Stimulated activated CD8-positive, alpha-beta memory T cell treated with anti-CD3 and anti-CD28 coated beads, Interleukin-7, amount 100 ng/mL, for 48 hours (primary cell): ENCODE measurements at regions not wholly inside any gene's neighbourhood (a gene's known extent, or its start where the extent isn't known, plus 50 kb on each side); places are given as distances from the start of the nearest gene placed in this dataset.
"Not testable (repeated sequence)": the region's sequence is repeated elsewhere in the genome, so short reads cannot be mapped to it uniquely, and the experiment has no call there.

ENCODE experiments used
- DNase-seq, 2 donors: peaks; one replicate each; pipeline ENCODE4 v3.0.0-alpha.2; 2020; ENCODE audit warnings: low read depth in 1 of 2; ENCODE audit errors: extremely low read depth in 1 of 2

DNA sequence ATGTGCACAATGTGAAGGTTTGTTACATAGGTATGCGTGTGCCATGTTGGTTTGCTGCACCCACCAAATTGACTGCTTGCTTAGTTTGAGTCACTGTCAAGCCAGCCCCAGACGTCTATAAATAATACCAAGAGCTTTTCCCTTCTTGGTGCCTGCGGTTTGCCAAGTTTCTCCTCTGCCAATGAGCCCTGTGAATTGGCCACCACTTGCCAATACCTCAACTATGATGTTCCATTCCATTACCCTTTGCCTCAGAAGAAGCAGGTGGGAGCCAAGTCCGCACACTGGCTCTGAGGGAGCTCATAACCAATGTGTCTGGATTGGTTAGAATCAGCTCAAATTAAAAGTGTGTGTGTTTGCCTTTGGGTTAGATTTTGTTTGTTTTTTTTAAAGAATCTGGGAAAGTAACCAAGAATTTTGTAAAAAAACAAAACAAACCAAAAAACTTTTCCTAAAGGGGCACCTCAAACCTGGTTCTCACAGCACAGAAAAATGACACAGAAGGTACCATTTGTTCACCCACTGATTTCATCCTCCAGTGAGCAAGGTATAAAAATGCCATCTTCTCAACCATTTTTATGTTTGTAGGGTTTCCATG, 209.3 kb upstream of the PRNP start:
- no peak for DNase-seq

DNA sequence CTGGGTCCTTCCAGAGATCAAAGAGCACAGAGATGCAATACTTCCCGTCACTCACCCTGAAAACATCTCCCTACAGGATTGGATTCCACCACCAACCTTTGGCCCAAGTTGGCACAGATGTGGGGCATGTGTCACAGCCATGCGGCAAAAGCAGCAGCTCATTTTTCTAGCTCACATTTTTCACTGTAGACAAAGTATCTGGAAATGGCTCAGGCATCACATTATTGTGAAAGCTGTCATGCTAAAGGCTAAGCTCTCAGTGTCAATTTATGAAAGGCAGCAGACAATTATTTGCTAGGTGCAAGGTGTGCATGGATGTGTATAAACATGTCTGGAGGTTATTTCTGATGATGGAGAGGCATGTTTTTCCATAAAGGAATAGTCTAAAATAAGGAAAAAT, 213.3 kb upstream of the PRNP start:
- DNase-seq: no peak

DNA sequence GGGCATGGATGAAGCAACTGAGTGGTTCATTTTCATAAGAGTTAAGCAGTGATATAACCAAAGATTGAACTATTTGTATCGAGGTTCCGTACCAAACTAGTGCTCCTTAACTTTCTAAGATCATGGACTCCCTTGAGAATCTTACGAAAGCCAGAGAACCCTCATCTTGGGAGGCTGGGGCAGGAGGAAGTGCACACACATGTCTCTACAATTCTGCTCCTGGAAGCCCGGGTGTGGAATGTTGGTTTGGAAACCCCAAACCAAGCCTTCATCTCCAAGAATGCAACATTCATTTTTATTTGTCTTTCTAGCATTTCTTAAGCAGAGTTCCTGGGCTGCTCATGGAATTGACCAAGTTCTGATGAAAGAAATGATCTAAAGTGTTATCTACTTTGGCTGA, 215.0 kb upstream of the PRNP start:
- no peak for DNase-seq

DNA sequence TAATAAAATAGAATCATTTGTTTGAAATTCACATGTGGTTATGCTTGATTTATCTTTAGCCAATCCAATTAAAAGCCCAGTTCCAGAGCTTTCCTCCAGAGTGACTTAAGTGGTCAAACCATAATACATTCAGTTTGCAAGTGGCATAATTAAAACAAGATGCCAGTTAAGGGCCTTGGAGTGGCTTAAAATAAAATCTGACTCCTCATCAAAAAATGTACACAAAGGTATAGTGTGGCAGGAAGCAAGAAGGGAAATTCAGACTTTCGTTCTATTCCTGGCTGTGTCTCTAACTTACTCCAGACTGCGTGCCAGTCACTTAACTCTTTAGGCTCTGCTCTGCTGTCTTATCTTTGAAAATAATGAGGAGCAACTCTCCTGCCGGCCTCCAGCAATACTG, 215.9 kb upstream of the PRNP start:
- no peak for DNase-seq

DNA sequence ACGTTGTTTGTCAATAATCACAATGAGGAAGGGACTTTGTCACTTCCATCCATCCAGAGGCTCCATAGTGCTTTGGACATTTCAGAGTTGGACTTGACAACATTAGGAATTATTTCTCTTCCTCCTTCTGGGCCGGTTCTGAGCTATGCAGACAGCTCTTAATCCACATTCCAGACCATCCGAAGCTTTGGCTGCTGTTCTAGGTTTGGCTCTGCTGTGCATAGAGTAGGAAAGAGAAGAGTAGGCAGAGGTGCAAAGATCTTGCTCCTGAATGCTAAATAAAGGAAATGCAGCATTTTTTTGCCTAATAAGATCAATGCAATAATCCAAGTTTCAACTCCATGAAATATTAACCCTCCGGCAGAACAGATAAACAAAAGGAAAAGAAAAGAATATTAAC, 216.3 kb upstream of the PRNP start:
- no peak for DNase-seq

DNA sequence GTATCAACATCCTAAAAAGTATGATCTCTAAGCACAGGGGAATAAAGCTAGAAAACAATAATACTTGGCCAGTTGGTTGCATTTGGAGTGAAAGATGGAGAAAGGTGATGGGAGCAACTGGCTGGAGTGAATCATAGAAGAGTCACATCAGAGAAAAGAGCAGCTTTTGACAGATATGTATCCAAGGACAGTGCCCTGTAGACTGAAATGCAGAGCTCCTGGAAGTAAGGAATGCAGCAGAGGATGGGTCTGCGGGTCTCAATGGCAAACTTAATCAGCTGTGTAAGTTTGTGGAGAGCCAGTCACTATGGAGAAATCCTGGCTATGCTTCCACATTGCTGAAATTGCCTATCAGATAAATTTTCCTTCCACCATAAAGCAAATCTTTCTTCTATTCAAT, 218.1 kb upstream of the PRNP start:
- DNase-seq: no peak

DNA sequence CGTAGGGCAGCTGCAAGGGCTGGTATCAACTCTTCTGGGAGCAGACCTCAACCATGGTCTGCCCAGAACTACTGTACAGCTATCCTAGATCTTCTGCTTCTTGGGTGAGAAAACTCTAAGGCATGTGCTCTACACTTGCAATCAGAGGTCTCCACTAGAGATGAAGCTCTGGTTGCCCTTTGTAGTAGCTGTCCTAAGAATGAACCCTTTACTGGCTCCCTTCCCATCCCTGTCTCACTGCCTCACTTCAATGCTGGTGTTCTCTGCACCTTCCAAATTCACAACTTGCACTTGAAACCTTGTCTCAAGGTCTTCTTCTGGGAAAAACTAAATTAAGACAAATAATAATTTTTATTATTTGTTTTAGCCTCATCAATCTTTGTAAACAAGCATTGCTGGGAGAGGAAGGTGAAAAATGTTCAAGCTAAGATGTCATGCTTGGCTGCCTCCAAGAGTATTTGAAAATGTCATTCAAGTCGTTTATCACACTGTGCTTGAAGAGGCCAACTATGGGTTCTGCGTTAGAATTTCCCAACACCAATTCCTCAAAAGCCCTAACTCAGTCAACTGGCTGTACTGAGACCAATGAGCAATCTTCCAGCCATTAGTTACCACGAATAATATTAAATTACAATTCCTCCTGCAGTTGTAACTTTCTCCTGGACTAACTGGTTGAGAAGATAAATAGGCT, 216.9 kb upstream of the ADRA1D start:
- no peak for DNase-seq

DNA sequence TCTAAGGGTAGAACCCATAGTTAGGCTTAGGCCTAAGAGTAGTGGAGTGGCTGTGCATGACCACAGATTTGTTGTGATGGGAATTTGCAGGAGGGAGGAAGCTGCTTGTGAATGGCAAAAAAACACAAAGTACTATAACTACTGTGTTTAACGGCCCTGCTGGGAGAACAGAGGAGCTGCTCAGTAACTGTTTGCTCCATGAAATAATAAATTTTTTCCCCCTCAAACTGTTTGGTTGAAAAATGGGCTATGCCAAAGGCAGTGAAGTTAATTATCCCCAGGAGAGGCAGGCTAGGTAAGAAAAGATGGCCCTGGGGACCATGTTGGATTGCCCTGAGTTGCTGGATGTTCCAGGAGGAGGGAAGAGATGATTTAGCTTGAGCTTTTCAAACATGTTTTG, 216.1 kb upstream of the ADRA1D start:
- DNase-seq: no peak

DNA sequence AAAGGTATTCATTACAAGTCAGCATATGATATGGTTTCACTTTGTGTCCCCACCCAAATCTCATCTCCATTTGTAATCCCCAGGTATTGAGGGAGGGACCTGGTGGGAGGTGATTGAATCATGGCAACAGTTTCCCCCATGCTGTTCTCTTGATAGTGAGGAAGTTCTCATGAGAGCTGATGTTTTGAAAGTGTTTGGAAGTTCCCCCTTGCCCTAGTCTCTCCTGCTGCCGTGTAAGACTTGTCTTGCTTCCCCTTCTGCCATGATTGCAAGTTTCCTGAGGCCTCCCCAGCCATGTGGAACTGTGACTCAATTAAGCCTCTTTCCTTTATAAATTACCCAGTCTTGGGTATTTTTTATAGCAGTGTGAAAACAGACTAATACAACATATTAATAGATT, 213.7 kb upstream of the ADRA1D start:
- DNase-seq: not testable (repeated sequence)

DNA sequence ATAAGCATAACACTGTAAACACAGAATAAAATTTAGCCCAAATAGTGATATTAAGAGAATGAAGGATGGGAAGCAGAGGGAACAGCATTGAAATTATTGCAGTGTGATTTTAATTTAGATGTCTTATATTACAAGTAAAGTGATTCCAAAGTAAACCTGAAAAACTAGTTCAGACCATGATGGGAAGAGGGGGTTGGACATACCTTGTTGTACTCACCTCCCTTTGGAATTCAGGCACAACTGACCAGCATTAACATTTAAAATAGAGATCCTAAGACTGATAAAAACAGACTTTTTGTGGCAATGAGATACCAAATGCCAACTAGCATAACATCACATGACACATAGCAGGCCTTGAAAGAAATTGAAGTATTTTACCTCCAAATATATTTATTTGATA, 210.0 kb upstream of the ADRA1D start:
- DNase-seq: no peak

DNA sequence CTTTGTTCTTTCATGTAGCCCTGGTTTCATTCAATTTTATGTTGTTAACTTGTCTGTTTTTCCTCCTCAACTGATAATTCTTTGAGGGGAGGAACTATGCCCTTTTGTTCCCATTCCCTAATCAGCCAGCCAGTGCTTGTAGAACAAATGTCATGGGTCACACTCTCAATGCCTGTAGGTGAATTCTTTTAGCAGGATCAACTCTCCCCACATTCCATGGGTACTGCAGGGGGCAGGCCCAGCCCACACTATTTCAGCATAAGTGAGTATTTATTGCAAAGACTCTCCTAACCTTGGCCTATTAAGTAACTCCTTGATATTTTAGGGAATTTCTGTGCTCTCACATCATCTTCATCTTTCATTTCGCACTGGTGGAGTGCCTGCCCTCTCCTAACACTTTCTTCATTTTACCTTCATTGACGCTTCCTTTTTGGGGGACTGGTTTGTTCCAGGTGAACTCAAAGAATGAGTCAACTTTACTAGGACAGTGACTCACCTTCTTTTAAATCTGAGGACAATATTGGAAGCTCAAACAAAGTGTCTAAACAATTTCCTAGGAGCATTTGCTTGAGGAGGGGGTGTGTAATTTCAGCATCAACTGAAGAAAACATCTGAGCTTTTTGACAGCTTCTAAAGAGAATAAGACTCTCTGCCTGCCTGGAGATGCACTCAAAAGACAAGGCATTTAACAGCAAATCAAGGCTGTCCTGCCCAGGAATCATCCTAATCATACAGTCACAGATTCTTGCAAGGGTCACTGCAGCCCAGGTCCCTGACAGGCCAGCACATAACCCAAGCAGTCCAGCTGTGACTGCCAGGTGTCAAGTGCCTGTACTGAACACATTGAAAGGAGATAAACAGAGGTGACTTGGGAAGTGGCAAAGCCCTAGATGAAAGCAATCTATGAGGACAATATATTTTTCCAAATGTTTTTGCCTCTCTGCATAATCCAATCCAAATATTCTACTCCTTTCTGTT, 208.8 kb upstream of the ADRA1D start:
- no peak for DNase-seq

DNA sequence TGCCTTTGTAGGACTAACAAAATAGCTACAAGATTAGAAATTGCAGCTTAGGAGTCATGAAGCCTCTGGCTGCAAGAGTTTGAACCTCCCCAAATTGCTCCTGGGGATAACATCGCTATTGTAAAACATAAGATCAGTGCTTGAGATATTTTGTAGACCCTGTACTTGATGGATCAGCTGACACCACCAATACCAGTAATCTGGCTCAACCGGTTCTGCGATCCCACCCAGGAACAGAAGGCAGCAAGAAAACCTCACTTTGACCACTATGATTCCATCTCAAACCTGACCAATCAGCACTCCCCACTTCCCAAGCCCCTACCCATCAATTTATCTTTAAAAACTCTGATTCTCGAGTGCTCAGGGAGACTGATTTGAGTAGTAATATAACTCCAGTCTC, 206.9 kb upstream of the ADRA1D start:
- DNase-seq: no peak

DNA sequence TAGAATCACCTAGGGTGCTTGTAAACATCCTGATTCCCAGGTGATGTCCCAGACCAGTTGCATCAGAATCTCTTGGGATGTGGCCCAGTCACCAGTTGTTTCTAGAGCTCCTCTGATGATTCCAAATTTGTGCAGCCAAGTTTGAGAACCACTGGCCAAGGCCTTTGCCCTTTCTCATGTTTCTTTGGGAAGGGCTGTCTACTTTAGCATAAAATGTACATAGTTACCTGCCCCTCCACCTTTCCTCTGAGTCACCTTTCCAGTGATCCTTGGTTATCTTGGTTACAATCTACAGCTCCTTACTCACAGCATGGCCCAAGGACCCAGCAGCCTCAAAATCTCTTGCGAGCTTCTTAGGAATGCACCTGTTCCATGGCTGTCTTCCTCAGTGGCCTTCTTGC, 206.2 kb upstream of the ADRA1D start:
- DNase-seq: no peak

DNA sequence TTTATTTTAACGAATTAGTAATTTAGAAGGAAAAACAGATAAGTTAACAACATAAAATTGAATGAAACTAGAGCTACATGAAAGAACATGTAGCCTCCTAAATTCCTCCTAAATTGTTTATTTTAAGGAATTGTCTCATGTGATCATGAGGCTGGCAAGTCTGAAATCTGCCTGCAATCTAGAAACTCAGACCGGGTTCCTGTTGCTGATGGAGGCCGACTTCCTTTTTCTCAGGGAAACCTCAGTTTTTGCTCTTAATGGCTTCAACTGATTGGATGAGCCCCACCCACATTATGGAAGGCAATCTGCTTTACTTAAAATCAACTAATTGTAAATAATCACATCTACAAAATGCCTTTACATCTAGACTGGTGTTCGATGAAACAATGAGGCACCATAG, 205.0 kb upstream of the ADRA1D start:
- no peak for DNase-seq

DNA sequence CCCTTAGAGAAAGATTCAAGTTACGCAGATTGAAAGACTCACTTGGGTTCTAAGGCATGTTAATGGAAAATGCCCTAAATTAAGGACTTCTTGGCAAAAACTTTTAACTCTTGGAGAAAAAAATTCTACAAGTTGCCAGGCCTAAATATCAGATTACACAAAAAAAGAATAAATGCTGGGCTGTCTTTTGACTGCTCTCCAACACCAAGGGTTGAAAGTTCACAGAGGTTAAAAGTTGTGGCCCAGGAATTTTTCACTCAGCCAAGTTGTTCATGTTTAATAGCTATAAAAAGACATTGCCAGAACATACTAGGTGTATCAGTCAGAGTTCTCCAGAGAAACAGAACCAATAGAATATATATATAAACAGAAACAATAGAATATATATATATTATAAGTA, 204.3 kb upstream of the ADRA1D start:
- DNase-seq: no peak

DNA sequence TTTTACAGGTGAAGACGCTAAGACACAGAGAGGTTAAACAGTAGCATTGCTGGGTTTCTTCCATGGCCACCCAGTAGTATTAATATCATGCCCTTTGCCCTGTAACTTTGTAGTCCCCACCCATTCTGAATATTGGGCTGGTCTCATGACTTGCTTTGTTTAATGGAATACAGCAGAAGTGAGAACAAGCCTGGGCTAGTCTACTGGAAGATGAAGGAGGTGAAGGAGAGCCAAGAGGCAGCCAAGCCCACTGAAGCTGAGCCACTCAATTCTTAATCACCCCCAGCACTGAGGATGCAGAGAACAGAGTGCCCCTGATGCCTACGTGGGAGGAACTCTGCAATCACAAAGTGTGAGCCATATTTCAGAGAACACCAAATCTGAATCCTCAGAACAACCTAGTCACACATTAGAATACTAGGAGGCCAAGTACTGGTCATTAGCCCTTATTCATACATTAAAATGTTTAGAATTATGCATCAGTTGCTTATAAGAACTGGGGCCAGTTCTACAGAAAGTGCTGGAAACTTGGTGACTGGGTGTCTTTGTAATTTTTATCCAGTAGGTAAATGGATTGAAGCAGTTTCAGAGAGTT, 202.5 kb upstream of the ADRA1D start:
- DNase-seq: no peak

DNA sequence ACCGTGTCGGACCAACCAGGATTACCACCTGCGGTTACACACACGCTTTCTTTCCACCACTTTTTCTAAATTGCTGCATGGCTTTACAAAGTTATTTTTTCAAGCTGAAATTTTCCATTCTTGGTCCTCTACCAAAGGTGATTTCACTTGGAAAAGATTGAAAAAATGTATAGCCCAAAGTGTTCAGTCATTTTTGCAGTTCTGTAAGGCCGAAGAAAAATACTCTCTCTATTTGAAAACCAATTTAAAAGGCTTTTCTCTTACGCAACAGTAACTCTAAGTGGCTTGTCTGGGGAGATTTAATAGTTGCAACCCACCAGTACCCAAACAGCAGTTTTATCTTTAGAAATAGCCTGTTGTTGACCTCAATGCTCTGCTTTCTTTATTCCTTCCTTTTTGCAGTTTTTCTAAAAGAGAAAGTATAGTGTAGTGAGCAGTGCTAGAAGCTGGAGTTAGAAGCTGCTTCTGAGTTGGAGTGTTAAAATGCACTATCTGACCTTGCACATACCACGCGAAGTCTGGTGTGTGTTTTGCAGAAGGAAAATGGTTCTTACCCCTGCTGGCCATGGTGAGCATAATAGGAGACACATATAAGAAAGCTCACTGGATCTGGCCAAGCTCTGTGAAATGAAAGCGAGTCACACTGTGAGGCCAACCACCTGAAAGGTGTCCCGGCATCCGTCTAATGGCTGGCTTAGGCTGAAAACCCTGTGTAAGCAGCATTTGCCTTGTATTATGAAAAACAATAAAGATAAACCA, 201.0 kb upstream of the ADRA1D start:
- DNase-seq: no peak

DNA sequence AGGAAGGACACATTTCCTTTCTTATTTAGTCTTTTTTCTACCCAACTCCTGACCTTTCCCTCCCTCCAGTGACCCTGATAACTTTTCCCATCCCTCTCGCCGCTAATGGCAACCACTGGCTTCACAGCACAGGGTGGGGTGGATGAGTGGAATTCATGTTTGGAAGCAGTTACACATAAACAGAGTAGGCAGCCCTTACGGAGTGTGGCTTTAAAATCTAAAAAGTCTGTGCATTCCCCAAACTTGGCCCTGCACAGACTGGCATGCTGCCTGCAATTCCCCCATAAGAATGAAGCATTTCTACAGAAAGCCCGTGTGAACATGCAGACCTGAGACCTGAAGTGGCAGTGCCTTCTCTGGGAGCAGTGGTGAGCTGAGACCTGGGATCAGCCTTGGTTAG, 196.7 kb upstream of the ADRA1D start:
- DNase-seq: no peak

DNA sequence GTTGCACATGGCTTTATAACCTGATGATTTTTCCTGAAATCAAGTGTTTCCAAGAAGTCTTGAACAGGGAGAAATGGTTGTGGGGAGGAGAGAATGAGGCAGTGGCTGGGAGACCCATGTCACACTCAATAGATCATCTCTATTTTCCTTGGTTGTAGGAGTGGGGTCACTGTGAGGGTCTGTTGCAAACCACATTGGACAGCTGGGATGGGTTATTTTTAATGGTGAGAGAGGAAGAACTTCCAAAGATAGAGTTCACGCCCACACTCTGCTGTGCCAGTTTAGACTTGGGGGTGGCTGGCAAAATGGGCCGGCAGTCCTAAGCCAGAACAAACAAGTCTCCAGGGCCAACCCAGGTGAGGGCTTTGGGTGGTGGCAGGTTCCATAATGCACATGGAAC, 196.2 kb upstream of the ADRA1D start:
- no peak for DNase-seq

DNA sequence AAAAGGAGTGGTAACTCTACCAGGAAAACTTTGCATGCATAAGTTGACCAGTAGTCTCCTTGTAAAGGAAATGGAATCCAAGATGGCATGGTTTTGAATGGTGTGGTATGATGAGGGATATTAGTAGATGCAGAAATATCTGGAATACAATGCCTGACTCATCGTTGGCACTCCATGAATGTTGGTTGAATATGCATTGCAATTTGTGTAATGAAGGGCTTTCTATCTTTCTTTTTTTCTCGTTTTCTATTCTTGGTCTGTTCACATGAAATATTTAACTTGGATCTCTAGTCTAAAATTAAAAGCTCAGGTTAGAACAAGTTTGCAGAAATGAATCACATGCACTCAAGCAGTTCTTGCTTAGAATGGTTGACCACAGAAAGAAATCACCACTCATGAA, 195.3 kb upstream of the ADRA1D start:
- DNase-seq: no peak

DNA sequence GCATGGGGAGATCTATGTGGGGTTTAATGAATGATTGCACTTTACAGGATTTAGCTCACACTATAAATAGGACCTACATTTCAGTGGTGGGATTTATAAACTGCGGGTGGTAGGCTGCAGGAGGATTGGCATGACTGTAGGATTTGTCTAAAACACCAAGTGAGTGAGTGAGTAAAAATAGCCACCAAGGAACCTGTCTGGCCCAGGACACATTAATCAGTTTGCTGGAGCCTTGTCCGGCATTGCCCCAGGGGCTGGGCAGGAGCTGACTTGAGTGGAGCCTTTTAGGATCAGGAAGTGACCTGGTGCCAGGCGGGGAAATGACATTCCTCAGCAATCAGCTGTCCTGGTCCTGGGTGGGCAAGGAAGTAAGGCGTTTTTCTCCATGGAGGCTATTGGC, 193.9 kb upstream of the ADRA1D start:
- DNase-seq: no peak
